SW 1271 (cell line): ENCODE measurements at regions not wholly inside any gene's neighbourhood (a gene's known extent, or its start where the extent isn't known, plus 50 kb on each side); places are given as distances from the start of the nearest gene placed in this dataset.

Source experiments
- DNase-seq, 2 experiments: peaks; one replicate each; lab custom pipeline; 2025; lab: John Stamatoyannopoulos, UW

DNA sequence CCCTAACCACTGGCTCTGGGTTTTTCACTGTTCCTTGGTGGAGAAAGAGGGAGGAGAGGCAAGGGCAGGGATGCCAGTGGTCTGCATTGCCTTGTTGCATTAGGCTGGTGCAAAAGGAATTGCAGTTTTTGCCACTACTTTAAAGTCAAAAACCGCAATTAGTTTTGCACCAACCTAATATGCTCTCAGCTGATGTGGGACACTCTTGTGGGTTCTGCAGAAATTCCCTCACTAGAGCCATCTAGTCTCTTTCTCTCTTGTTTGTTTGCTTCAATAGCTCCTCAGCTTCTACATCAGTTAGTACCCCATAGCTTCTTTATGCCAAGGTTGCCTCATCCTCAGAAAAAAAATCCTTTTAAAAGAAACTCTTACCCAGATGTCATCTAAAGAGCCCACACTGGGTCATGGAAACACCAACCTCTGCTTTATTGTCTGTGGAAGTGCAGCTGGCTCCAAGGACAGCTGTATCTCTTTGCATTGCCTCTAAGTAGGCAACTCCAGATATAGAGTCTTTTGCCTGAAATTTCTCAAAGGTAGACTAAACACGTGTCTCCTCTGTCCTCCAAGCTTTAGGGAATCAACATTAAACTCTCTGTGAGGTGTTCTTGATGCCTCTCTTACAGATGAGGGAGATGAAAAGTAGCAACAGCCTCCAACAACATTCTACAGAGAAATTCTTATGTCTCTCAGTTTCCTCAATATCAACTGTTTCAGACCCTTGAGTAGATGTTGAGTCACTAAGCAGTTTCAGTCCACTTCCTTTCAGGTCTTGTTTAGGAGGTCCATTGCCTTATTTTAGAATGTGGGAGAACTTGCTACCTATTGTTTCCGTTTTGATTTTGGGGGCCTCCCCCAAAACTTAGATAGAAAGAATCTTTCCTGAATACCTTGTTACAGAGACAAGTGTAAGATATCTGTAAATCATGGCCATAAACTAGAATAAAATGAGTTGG, 84.9 kb upstream of the MEF2C start:
- DNase-seq = no peak

DNA sequence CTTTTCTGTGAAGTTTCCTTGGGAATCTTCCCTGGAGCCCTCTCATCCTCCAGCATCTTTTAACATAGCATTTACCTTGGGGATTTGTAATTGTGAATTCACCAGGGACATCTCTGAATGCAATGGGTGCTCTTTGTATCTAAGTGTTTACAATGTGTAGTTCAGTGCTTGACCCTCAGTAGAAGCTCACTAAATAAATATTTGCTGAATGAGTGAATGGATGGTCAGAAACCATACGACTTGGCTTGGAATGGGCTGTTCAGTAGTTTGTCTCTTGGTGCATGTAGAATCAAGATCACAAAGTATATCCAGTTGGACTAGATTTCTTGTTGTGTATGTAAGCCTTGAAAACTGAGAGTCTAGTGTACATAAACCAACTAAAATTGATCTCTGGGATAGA, 81.8 kb upstream of the MEF2C start:
- DNase-seq = no peak

DNA sequence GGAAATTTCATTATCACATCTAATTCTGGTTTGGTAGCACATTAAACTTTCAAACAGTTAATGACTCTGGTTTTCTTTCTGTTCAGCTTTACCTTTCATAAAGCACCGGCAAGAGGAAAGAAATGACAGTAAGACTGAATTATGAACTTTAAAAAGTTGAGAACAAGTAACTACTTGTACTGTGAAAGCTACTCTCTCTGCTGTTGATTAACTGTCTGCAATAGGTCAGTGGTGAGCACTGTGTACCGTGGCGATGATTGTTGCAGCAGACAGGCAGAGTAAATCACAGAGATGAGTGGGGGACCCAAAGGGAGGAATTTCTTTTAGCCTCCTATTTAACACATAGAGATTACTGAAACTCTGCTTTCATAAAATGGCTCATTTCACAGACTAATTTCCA, 74.0 kb upstream of the MEF2C start:
- DNase-seq = no peak

DNA sequence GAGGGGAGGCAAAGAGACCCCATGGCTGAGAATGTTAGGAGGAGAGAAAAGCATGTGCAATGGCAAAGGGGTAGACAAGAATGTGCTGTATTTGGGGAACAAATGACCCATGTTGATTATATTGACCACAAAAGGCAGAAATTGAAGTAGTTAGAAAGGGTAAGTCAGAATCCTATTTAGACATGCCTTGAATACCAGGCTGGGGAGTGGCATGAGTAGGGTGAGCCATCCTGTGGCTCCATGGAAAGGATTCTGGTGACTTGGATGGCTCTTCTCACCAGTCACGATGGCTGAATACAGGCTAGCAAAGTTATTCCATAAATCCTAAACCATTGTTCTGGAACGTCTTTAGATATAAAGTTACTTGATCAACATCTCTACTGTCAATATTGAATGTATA, 73.4 kb upstream of the MEF2C start:
- DNase-seq = no peak

DNA sequence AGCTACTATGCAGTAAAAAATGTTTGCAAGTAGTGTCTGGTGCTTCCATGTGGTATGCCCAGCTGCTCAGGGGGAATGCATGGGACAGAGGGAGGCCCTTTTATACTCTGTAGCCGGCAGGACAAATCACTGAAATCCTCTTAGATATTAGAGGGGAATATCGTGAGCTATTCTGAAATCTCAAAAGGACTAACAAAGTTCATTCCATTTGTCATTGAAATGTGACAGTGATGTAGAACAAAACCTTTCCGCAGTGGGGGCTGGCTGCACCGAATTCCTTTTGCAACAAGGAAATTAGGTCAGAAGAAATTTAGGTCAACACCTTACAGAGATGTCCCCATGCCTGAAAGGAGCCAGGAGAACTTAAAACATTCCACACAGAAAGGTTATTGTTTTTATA, 72.4 kb upstream of the MEF2C start:
- DNase-seq = no peak

DNA sequence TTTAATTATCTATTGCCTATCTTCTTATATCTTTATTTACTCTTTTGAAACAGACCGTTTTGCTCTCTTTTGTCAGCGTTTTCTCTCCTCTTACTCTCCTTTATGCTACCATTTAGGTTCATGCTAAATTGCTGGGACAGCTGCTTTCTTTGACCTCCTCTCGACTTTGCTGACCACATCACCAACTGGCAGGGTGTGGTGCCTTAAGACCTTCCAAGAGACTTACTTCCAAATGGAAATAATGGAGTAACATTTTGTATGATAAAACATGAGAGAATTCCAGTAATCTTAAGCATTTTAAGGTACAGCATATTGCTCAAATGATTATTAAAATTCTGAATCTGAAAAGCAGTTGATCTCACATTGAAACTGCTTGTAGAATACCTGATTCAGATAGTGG, 71.5 kb upstream of the MEF2C start:
- DNase-seq = no peak

DNA sequence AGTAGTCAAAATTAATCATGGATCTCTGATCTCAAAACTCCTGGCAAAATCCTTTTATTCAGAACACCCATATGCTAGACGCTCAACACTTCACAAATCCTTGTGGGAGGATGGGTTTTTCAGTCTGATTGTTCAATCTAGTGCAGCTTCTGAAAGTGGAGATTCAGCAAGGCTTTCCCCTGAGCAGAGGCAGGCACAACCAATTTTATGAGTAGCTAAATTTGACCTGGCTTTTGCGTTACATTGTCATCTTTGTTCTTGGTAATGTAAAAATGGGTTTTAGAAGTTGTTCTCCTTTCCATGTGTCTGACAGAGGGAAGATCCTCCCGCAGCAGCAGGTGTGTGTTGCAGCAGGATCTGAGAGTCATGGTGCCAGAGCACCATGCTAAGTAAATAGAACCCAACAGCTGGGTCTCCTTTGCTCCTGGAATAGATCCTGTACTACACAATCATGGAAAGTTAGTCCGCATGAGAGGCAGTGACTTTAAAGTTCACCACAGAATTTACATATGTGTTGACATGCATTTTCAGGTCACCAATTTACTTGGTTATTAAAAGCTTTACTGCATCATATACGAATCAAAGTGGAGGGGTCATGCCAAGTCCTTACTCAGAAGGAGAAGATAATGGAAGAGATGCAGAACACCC, 70.1 kb upstream of the MEF2C start:
- no peak for DNase-seq

DNA sequence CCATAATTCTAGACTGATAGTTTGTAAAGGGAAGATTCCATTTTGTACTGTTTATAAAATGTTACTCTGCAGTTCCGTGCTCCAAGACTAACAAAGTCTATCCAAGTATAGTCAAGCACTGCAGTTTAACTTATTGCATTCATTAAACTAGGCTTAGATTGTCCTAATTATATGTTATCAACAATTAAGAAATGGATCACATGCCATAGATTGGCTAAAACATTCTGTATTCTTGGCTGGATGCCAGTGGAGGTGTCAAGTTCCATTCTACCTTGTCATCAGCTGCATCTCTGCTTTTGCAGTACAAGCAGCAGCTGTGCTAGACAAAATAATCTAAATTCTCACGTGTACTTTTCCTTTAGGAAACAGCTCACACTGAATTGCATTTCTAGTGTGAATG, 69.4 kb upstream of the MEF2C start:
- no peak for DNase-seq

DNA sequence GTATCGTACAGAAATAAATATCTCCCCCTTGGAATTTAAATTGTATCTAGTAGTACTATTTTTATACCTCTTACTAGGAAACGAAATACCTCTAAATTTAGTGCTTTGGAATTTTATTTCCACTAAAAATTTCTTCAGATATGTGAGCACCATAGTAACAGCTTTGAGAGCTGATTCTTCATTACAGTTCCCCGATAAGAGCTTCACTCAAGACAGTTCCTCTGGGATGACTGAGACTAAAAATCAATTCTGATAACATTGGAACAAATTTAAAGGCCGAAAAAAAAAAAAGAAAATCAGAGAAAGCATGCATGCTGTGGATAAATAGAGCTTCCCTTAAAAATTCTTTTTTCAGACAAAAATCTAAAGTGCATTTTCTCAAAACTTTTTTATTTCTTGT, 68.5 kb upstream of the MEF2C start:
- no peak for DNase-seq

DNA sequence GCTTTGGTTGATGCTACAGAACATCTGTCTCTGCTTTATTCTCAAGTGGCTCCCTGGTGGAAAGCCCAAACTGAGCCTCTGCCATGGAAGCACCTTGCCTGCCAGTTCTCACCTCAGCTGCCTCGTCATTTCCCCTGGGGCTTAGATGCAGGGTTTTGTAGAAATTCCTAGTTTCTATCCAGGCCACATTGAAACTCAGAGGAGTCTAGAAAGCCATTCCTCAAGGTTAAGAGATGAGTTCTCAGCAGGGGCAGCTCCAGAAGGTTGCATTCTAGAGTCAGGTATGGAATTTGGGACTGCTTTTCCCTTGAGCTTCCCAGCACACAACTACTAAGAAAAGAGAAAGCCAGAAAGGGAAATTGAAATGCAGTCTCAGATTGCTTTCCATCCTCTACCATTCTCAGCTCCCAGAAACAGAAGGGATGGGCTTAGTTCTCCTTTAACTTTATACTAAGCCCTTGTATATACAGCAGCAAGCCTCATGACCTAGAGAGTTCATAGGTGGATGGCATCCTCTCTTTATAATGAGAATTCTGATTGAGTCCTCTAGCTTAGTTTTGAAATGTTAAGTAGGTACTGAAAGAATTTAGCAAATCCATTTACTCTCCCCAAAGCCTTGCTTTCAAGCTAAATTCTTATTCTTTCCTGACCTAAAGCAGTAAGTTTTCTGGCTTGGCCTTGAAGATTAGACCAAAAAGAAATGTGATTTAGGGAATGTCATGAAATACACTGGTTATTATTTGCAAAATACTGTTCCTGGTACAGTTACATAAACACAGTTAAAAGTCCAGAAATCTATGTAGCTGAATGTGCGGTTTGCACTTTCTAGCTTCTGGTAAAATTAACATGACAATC, 66.0 kb upstream of the MEF2C start:
- no peak for DNase-seq

DNA sequence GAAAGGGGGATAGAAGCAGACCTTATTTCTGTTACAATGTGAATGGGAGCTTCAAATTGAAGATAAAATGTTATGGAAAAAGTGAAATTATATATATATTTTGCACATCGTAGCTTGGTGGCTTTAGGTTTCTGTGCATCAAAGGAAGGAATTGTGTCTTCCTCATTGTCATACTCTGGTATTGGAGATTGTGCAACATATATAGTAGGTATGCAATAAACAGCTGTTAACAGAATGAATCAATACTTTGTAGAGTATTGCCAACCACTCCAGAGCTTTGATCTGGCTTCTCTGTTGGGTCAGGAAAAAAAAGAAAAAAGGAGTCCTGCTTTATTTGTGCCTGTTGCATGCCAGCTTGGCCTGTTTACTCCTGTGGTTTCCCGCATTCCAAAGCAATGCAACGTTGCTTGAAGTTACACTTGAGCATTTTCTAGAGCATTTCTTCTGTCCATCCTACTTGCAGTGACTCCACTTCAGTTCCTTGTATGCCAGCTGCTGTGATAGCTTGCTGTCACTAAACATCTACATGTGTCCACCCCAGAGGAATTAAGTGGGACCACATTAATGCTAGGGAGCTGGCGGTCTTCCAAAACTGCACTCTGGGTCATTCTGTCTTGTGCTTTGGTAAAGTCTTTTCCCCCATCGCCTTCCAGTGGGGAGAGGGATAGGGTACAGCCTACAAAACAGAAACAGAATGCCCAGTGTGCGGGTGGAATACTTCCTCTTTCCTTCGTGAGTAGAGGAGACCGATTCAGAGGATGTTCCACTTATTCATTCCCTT, 62.0 kb upstream of the MEF2C start:
- DNase-seq = no peak

DNA sequence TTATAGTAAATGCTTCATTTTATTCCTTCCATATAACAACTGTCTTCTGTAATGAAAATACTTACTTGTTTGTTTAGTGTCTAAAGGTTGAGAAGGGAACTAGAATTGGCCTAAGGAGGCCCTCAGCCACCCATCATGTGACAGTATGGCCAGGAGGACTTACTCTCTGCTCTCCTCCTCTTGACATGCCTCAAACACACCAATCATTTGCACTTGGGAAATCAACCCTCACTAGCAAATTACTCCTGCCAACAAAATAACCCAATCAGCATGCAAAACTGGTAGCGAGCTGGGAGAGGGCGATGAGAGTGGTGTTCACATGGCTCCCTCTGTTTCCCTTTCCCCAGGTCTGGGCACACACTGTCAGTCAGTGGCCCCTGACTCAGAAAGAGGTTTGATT, 58.6 kb upstream of the MEF2C start:
- no peak for DNase-seq

DNA sequence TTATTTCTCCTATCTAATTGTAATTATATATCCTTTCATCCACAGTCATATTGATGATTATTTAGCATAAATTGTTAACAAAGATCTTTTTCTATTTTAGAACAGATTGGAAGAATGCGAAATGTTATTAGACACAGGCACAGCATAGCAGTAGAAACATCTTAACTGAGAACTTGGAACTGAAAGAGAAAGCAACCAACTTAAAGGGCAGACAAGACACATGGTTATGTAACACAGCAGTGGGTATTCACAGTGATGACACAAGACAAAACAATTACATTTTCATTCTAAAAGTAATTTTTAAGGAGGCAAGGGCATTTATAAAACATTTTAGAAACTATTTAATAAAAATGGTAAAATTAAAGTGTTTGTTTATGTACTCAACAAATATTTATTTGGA, 57.7 kb upstream of the MEF2C start:
- no peak for DNase-seq

DNA sequence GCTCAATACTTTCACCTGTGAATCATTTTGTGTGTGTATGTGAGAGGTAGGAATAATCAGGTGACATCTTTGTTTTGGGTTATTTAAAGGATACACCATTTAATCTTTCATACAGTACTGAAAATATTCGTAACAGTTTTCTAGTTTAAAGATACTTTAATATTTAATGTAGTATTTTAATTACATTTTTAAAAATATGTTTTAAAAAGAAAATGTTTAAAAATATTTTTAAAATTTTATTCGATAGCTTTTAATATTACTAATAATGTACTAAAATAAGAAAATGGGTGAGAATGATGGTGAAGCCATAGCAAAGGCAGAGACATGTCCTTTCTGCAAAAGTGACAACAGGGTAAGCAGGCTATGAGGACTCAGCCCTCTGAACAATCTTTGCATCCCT, 56.3 kb upstream of the MEF2C start:
- DNase-seq = no peak

DNA sequence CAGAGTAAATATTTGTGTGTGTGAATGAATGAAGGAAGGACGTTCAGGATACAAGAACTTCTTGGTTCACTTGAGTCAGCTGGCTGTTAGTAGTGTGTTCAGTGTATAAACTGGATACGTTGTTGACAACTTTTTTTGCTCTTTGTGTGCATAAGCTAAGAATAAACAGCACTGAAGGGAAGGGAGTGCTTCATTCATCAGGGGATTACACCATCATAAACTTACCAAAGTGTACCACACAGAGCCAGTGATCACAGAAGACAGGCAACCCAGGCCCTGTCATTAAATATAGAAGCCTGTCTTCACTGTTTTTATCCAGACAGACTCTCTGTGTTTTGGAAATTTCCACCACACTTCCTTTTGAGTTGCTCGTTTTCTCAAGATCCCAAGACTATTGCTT, 55.5 kb upstream of the MEF2C start:
- no peak for DNase-seq

DNA sequence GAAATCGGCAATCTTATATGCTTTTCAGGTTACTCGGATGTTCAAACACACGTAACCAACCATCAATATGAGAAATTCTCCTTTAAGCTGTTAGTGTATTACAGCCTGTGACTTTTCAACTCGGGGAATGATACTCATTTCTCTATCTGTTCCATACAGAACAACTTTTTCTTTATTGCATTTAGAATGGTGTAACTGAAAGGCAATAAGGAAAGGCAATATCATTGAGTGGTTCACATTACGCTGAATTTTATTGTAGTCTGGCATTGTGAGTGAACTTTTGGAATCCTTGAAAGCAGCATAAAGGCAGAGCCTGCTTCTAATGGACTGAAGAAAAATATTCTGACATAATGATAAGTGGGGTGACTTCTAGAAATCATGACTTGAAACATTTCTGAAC, 54.4 kb upstream of the MEF2C start:
- no peak for DNase-seq

DNA sequence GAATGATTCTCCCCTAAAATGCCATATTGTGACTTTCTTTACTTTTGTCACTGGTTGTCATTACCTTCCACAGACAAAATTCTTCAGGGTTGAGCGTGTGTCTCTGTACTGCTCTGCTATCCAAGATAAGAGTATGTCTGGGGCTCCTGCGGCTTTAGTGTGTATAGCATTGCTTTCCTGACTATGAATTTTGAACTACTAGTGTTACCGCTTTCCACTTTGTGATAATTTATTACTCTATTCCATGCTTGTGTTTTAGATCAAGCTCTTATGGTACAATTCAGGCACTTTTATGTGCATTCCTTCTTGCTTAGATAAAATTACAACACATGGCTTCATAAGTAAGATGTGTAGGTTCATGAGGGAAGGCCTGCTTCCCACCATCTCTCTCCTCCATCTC, 51.5 kb upstream of the MEF2C start:
- DNase-seq = no peak
